ENCODE measurements at regions not wholly inside any gene's neighbourhood (a gene's known extent, or its start where the extent isn't known, plus 50 kb on each side); places are given as distances from the start of the nearest gene placed in this dataset.
"Not testable (repeated sequence)": the region's sequence is repeated elsewhere in the genome, so short reads cannot be mapped to it uniquely, and the experiment has no call there.

DNA sequence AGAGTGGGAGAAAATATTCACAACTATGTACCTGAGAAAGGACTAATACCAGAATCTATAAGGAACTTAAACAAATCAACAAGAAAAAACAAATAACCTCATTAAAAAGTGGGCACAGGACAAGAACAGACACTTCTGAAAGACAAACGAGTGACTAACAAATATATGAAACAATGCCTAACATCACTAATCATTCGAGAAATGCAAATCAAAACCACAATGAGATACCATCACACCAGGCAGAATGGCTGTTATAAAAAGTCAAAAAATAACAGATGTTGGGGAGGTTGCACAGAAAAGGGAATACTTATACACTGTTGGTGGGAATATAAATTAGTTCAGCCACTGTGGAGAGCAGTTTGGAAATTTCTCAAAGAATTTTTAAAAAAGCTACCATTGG, 83.5 kb upstream of the WSCD1 start:
- no peak overlapping the region for H3K4me3 ChIP-seq (ENCODE audit: low read length)
- TF ChIP-seq, protein P1, sequence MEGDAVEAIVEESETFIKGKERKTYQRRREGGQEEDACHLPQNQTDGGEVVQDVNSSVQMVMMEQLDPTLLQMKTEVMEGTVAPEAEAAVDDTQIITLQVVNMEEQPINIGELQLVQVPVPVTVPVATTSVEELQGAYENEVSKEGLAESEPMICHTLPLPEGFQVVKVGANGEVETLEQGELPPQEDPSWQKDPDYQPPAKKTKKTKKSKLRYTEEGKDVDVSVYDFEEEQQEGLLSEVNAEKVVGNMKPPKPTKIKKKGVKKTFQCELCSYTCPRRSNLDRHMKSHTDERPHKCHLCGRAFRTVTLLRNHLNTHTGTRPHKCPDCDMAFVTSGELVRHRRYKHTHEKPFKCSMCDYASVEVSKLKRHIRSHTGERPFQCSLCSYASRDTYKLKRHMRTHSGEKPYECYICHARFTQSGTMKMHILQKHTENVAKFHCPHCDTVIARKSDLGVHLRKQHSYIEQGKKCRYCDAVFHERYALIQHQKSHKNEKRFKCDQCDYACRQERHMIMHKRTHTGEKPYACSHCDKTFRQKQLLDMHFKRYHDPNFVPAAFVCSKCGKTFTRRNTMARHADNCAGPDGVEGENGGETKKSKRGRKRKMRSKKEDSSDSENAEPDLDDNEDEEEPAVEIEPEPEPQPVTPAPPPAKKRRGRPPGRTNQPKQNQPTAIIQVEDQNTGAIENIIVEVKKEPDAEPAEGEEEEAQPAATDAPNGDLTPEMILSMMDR (conservative IDR thresholded peaks at IDR 0.05; ENCODE audit: low read depth, low read length): no peak
- no peak for DNase-seq (ENCODE audit: low read depth)

DNA sequence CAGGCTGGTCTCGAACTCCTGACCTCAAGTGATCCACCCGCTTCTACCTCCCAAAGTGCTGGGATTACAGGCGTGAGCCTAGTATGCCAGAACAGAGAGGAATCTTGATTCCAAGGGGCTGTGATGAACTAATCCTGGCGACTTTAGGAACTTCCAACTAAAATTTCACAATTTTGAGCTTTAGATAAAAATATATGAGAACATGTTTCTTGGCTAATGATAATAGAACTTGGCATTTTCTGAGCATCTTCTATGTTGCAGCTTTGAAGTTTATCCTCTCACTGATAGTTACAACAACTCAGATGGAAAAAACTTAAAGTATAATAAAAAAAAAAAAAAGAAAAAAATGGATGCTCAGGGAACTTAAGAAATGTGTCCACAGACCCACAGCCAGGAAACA, 69.8 kb upstream of the WSCD1 start:
- TF ChIP-seq, protein P1 (conservative IDR thresholded peaks at IDR 0.05; ENCODE audit: low read depth, low read length): no peak
- H3K4me3 ChIP-seq (ENCODE audit: low read length): no peak overlapping the region
- DNase-seq (ENCODE audit: low read depth): no peak

DNA sequence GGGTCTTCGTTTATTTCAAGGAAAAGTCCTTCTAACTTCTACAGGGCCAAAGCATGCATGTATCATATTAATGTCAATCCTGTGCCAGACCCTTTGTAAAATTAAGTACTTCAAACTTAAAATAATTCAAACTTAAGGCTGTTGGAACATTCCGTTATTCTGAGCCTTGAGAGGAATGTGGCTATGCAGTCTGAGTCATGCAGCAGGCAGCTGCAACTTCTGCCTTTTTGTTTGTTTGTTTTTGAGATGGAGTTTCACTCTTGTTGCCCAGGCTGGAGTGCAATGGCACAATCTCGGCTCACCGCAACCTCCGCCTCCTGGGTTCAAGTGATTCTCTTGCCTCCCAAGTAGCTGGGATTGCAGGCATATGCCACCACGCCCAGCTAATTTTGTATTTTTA, 67.0 kb upstream of the WSCD1 start:
- not testable (repeated sequence) for H3K4me3 ChIP-seq (ENCODE audit: low read length)
- DNase-seq (ENCODE audit: low read depth): peak; percentile 18

DNA sequence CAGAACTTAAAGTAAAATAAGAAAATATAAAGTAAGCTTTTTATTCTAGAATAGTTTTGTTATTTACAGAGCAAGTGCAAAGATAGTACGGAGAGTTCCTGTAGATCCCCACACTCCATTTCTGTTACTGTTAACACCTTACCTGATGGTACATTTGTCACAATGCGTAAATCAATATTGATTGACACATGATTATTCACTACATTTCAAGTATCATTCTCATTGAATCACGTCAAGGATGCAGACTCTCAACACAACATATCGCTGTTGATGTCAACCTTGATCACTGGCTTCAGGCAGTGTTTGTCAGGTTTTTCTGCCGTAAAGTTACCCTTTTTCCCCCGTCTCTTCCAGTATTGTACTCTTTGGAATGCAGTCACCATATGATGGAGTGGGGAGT, 64.2 kb upstream of the WSCD1 start:
- H3K4me3 ChIP-seq (ENCODE audit: low read length): no peak overlapping the region
- DNase-seq (ENCODE audit: low read depth): no peak
- TF ChIP-seq, protein P1 (conservative IDR thresholded peaks at IDR 0.05; ENCODE audit: low read depth, low read length): no peak

DNA sequence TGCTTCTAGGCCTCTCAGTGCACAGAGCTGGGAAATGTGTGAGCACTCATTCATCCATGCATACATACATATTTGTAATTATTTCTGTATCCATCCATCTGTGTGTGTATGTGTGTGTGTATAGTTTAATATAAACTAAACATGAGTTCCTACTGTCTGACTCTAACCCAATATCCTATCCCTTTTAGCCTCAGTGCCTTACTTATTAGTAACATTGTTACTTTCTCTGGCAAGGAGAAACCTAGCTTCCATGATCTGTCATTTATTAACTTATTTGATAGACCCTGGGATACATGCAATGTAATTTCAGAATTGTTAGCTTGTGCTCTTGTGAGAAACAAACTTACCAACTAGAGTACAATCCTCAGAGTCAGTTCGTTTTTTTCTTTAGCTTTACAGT, 59.0 kb upstream of the WSCD1 start:
- DNase-seq (ENCODE audit: low read depth): no peak
- no peak overlapping the region for H3K4me3 ChIP-seq (ENCODE audit: low read length)
- TF ChIP-seq, protein P1 (conservative IDR thresholded peaks at IDR 0.05; ENCODE audit: low read depth, low read length): no peak

DNA sequence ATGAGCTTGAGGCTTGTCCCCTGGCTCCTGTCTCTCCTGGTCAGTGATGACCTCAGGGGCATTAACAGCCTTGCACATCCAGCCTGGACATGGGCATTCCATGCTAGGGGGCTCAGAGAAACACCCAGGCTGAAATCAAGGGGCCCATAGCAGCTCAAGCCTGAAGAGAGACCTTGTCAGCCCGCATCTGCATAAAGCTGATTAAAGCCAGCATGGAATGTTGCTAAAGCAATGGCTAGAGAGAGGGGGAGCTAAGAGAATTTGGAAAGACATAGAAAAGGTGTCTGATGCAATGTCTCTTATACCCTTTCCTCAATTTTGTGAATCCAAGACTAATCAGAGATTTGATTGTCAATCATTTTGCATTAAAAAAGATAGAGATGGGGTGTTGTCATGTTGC, 51.4 kb upstream of the WSCD1 start:
- no peak for DNase-seq (ENCODE audit: low read depth)
- no peak overlapping the region for H3K4me3 ChIP-seq (ENCODE audit: low read length)
- TF ChIP-seq, protein P1 (conservative IDR thresholded peaks at IDR 0.05; ENCODE audit: low read depth, low read length): no peak

DNA sequence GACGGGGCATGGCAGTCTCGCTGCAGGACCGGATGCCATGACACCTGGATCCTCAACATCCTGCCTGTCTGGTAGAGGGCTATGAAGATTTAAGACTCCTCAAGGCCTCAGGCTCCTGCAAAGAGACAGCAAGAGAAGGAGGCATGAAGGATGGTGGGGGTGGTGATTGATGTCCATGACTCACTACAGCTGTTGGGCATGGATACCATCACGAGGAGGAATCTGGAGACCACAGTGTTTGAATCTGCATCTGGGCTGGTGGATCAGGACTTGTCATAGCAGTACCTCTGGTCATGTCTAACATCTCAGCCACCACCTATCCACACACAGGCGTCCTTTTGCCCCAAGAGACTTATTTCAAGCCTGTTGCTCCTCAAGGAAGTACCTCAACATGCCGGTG, 50.2 kb upstream of the WSCD1 start:
- no peak for DNase-seq (ENCODE audit: low read depth)
- TF ChIP-seq, protein P1 (conservative IDR thresholded peaks at IDR 0.05; ENCODE audit: low read depth, low read length): no peak
- H3K4me3 ChIP-seq (ENCODE audit: low read length): no peak overlapping the region

DNA sequence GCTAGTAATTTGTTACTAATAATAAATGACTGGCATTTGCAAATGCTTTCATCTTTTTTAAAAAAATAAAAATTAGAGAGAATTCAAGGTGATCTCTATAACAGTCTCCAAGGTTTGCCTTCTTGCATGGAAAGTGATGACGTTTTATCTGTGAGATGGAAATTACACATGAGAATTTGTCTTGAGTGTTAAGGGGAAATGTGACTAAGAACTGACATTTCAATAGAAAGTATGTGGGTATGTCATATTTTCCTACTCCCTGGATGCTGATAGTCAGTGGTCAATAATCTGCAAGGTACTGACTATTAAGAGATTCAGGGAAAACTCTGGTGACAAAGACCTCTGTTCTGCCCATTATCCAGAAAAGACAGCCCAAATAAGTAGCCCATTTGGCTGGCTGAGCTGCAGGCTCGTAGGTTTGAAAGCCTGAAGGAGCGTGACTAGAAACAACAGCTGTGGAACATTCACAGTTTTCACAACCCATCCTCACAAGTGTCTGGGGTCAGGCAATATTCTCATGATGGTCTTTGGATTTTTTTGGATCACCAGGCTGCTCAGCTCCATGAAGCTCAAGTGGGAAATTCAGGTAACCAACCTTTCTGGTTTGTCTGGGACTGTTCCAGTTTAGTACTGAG, 49.7 kb upstream of the WSCD1 start:
- DNase-seq (ENCODE audit: low read depth): no peak
- TF ChIP-seq, protein P1 (conservative IDR thresholded peaks at IDR 0.05; ENCODE audit: low read depth, low read length): no peak

More for the DNA sequence above, 49.7 kb upstream of the WSCD1 start:
- H3K4me3 ChIP-seq (ENCODE audit: low read length): no peak overlapping the region

Data from retinal pigment epithelial cell (primary cell).